NCI-H1436 (cell line): ENCODE measurements at regions not wholly inside any gene's neighbourhood (a gene's known extent, or its start where the extent isn't known, plus 50 kb on each side); places are given as distances from the start of the nearest gene placed in this dataset.
"Not testable (repeated sequence)": the region's sequence is repeated elsewhere in the genome, so short reads cannot be mapped to it uniquely, and the experiment has no call there.

Experiments
- DNase-seq: peaks from one replicate; lab custom pipeline; 2025; lab: John Stamatoyannopoulos, UW

GRCh38 chr3:101998256-101998926 is 149.1 kb downstream of the NFKBIZ start:
- DNase-seq: no peak

DNA sequence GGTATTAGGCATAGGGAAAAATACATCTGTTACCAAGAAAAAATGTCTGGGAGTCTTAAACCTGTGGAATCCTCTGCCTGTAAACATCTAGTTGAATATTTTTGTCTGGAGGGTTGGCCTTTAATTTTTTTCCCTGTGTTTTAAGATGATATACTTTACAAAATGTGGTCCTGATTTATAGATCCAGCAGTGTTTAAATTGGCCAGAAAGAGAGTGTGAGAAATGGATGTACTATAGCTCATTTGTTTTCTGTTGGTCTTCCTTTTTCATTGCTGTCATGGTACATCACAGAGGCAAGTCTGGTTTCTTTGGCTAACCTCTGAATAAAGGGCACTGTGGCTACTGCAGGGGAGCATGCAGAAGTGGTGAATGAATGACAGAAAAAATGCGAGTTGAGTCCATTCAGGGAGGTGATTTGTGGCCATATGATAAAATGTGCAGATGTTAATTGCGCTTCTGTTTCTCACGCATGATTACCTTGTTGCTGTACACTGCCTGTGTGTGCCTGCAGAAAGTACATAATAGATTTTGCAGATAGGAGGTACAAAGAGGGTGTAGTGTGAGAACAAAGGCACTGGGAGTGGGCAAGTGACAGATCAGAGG is 150.0 kb downstream of the NFKBIZ start:
- no peak for DNase-seq

DNA sequence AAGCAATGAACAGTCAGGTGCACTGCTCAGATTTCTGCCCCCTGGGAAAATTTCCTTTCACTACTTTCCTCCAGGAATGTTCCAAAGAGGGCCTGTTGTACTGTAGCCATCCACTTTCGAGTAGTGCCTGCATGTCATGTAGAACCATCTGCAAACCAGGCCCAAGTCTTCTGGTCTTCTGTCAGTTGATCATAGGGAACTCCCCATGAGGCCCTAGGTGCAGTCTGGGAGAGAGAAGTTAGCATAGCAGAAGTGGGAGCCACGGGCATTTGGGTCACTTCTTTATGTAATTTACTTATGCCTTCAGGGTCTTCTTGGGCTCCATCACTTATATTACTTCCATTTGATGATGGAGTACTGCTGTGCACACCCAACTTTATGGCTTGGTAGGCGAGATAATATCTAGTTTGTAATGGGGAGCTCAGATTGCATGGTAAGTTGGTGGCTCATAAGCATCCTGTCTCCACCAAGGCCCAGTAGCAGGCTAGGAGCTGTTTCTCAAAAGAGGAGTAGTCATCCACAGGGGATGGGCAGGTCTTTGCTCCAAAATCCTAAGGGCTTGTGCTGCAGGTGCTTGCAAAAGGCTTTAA is 151.4 kb downstream of the NFKBIZ start:
- no peak for DNase-seq

- no peak for DNase-seq
Observed at GRCh38 chr3:102002056-102002455, 152.7 kb downstream of the NFKBIZ start.

DNA sequence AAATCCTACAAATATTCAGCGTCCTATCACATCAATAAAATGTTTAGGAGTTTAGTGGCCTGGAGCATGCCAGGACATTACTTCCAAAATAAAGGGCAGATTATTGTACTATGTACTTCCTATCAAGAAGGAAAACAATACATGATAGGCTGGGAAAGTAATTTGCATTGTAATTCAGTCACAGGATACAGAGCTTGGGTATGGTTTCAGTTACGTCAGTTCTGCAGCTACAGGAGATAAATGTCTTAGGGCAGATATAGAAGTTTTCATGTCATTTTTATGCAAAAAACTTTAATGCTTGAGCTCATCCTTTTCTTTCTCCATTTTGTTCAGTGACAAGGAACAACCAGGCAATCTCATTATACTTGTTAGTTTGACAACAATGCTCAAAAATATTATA is 155.2 kb downstream of the NFKBIZ start:
- no peak for DNase-seq

GRCh38 chr3:102005551-102005950 is 156.2 kb downstream of the NFKBIZ start:
- no peak for DNase-seq

- DNase-seq: peak; percentile 68
Observed at GRCh38 chr3:102006812-102007485, 157.6 kb downstream of the NFKBIZ start.

DNA sequence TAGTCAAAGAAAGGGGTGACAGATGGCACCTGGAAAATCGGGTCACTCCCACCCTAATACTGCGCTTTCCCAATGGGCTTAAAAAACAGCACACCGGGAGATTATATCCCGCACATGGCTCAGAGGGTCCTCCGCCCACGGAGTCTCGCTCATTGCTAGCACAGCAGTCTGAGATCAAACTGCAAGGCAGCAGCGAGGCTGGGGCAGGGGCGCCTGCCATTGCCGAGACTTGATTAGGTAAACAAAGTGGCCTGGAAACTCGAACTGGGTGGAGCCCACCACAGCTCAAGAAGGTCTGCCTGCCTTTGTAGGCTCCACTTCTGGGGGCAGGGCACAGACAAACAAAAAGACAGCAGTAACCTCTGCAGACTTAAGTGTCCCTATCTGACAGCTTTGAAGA is 159.1 kb downstream of the NFKBIZ start:
- DNase-seq: not testable (repeated sequence)

DNA sequence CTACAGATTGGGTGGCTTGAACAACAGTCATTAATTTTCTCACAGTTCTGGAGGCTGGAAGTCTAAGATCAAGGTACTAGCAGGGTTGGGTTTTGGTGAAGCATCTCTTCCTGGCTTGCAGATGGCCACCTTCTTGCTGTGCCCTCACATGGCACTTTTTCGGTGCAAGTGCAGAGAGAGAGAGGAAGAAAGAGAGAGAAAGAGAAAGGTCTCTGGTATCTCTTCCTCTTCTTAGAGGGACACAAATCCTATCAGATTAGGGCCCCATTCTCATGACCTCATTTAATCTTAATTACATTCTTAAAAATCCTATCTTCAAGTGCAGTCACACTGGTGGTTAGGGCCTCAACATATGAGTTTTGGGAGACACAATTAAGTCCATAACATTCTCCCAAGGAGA is 167.1 kb downstream of the NFKBIZ start:
- DNase-seq: no peak

DNA sequence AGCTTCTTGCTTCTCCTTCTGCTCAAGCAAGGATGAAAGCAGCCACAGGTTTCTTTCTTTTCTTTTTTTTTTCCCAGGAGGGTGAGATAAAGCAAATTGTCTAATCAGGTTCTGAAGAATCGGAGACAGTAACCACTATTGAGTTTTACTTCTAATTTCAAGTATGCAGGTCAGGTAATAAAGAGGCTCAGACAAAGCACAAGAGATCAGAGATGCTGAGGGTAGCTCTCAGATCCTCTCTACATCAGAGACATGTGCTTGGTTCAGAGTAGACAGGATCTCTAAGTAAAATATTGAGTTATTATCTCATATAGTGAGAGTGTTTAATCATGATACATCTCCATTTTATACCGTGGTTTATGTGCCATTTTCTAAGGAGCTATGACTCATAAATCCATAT is 168.5 kb downstream of the NFKBIZ start:
- no peak for DNase-seq

DNA sequence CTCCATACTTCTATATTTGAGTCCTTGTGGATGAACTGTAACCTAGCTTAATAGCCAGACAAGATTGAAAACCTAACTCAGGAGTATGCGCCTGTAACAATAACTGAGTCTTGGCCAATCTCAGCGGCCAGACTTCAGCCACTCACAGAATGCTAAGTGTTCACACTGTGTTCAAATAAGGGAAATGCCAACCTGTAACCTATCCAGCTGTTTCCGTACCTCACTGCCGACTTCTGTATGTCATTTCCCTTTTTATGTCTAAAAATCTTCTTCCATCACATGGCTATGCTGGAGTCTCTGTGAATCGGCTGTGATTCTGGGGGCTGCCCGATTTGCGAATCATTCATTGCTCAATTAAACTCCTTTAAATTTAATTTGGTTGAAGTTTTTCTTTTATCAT is 169.2 kb downstream of the NFKBIZ start:
- no peak for DNase-seq

DNA sequence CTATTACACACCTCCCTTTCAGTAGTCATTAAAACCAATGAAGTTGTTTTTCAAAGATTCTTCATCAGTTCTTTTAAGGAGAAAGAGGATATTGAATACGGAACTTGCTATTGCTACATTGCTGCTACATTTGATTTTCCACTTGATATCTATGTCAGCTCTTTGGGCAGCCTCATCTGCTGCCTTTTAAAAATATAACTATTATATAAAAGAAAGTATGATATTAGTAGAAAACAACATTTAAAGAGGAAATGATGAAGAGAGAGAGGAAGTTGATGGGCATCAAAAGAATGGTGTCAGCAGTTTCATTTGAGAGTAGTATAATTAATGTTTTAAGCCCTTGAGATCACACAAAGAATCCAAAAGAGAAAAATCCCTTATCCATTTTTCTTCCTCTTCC is 171.4 kb downstream of the NFKBIZ start:
- DNase-seq: no peak

GRCh38 chr3:102024270-102024904 is 175.1 kb downstream of the NFKBIZ start:
- no peak for DNase-seq

DNA sequence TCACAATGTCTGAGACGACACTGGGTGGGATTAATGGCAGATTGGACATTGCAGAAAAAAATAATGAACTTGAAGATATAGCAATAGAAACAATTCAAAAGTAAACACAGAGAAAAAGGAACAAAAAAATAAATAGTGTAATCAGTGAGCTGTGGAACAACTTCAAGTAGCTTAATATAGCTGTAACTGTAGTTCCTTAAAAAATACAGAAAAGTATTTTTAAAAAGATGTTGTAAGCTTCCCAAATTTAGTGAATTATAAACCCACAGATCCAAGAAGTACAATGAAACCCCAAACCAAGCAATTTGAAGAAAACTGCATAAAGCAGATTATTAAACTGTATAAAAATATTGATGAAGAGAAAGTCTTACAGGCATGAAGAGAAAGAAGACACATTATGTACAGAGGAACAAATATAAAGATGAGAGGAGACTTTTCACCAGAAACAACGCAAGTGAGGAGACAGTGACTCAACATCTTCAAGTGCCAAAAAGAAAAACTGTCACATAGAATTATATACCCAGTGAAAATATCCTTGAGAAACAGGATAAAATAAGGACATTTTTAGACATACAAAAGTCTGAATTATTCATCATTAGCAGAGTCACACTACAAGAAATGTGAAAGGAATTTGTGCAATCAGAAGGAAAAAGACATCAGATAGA is 176.4 kb downstream of the NFKBIZ start:
- DNase-seq: no peak

- no peak for DNase-seq
Observed at GRCh38 chr3:102026656-102027055, 177.3 kb downstream of the NFKBIZ start.

DNA sequence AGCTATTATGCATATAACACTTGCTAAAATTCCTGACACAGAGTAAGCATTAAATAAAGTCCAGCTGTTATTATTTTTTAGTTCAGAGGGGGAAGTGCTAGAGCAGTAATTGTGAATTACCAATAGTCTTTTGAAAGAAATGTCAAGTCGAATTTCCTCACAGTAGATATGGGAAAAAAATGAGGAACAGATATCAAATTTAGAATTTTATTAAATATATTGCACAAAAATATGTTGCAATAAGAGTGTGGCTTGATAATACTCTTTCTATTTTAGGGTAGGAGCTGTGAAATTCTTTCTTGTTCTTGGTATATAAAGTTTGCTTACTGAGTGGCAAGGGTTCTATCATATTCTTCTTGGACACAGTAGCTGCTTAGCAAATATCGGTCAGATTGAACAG is 181.3 kb downstream of the NFKBIZ start:
- DNase-seq: no peak

GRCh38 chr3:102031834-102032233 is 182.5 kb downstream of the NFKBIZ start:
- no peak for DNase-seq

DNA sequence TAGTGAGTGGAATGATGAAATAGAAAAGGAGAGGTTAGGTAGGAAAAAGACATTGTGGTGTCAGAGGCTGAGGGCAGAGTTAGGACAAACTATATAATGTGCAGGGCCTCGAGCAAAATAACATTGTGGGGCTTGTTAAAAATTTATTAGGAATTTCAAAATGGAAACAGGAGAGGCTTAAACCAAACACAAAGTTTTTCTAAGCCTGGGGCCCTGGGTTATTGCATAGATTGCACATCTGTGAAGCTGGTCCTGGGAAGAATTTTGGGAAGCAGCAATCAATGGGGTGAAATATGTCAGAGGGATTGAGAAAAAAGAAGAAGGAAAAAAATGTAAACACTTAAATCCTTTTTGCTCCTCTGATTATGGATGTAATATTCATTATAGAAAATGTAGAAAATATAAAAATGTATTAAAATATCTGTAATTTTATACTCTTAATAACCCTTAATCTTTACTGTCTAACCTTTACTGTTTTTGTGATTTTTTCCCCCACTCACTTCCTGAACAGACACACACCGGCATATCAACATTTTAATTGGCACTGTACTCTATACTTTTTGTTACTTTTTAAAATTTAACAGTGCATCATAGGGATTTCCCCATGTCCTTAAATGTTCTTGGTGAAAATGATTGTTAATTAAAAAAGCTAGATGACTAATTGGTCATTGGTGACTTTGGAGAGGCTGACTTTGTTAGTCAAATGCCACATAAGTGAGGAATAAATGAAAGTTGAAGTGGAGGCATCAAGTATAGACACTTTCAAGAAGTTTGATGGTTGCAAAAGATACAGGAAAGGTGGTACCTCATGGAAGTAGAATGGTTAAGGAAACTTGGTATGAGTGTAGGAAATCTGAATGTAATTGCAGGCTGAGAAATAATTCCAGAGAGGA is 183.4 kb downstream of the NFKBIZ start:
- DNase-seq: no peak

- DNase-seq: no peak
Observed at GRCh38 chr3:102034639-102035451, 185.5 kb downstream of the NFKBIZ start.

- DNase-seq: no peak
Observed at GRCh38 chr3:102036017-102036416, 186.7 kb downstream of the NFKBIZ start.
